Progenitor cell of endocrine pancreas (in vitro differentiated cells): ENCODE measurements at regions not wholly inside any gene's neighbourhood (a gene's known extent, or its start where the extent isn't known, plus 50 kb on each side); places are given as distances from the start of the nearest gene placed in this dataset.

ENCODE experiments used
- DNase-seq: peaks from one replicate; pipeline ENCODE4 v3.0.0; 2021; ENCODE audit warnings: low spot score; ENCODE audit not compliant: unreplicated experiment
- H3K27ac Mint-ChIP-seq: 2 replicates; pipeline ENCODE4 v1.8.0; 2021; ENCODE audit warnings: mild to moderate bottlenecking, moderate library complexity, mixed read lengths
- H3K27me3 Mint-ChIP-seq: 2 replicates; pipeline ENCODE4 v1.8.0; 2021; ENCODE audit warnings: mixed read lengths
- H3K36me3 Mint-ChIP-seq: 2 replicates; pipeline ENCODE4 v1.8.0; 2022; ENCODE audit warnings: mixed read lengths; ENCODE audit not compliant: insufficient read depth
- H3K4me1 Mint-ChIP-seq: 2 replicates; pipeline ENCODE4 v1.8.0; 2021; ENCODE audit warnings: low read depth, mixed read lengths
- H3K4me3 Mint-ChIP-seq: 2 replicates; pipeline ENCODE4 v1.8.0; 2021; ENCODE audit warnings: low read depth, mild to moderate bottlenecking, moderate library complexity, mixed read lengths
- H3K9me3 Mint-ChIP-seq: 2 replicates; pipeline ENCODE4 v1.8.0; 2021; ENCODE audit warnings: low read depth, mixed read lengths
- TF ChIP-seq, protein P1 (sequence below): fragments of 200-600 bp; sonication (generic); IDR thresholded peaks from one replicate; pipeline ENCODE4 v1.5.0; 2021; ENCODE audit warnings: antibody characterized with exemption, mild to moderate bottlenecking; ENCODE audit not compliant: unreplicated experiment

DNA sequence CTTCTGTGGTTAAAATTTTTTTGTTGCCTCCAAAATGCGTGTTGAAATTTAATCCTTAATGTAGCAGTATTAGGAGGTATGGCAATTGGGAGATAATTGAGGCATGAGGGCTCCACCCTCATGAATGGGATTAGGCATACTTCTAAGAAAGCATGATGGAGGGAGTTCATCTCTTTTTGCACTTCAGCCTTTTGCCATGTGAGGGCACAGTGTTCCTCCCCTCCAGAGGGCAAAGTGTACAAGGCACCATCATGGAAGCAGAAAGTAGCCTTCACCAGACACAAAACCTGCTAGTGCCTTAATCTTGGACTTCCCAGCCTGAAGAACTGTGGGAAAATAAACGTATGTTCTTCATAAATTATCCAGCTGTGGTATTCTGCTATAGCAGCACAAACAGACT lies 429.5 kb downstream of the ZIC1 start:
- H3K4me3 Mint-ChIP-seq: no peak overlapping the region
- H3K4me1 Mint-ChIP-seq: no peaks in the 10 kb centered on the region
- H3K27me3 Mint-ChIP-seq: no peaks in the 10 kb centered on the region
- no peaks in the 10 kb centered on the region for H3K9me3 Mint-ChIP-seq
- H3K36me3 Mint-ChIP-seq: no peaks in the 10 kb centered on the region
- DNase-seq: no peak
- TF ChIP-seq, protein P1, sequence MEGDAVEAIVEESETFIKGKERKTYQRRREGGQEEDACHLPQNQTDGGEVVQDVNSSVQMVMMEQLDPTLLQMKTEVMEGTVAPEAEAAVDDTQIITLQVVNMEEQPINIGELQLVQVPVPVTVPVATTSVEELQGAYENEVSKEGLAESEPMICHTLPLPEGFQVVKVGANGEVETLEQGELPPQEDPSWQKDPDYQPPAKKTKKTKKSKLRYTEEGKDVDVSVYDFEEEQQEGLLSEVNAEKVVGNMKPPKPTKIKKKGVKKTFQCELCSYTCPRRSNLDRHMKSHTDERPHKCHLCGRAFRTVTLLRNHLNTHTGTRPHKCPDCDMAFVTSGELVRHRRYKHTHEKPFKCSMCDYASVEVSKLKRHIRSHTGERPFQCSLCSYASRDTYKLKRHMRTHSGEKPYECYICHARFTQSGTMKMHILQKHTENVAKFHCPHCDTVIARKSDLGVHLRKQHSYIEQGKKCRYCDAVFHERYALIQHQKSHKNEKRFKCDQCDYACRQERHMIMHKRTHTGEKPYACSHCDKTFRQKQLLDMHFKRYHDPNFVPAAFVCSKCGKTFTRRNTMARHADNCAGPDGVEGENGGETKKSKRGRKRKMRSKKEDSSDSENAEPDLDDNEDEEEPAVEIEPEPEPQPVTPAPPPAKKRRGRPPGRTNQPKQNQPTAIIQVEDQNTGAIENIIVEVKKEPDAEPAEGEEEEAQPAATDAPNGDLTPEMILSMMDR: no peak
- no peak overlapping the region for H3K27ac Mint-ChIP-seq

DNA sequence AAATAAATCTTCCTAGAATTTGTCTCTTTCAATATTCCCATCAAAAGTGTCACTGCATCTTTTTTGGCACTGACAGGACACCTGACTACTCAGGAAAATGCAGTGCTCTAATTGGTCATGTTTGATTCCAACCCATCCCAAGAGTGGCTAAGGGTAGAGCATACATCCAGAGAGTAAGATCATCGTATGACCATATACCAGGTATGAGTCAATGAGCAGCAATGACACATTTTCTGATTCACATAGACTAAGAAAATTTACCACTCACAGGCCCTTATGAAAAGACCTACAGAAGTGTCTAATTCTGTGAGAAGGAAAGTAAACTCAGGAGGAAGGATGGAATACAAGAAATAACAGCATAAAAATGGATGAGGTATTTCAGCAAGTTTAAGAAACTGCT lies 434.2 kb downstream of the ZIC1 start:
- Mint-ChIP-seq H3K4me3 (no peak overlapping the region), H3K27ac (no peak overlapping the region), H3K36me3 (no peaks in the 10 kb centered on the region), H3K4me1 (no peaks in the 10 kb centered on the region), H3K27me3 (no peaks in the 10 kb centered on the region), H3K9me3 (no peaks in the 10 kb centered on the region)
- DNase-seq: no peak
- TF ChIP-seq, protein P1: no peak

DNA sequence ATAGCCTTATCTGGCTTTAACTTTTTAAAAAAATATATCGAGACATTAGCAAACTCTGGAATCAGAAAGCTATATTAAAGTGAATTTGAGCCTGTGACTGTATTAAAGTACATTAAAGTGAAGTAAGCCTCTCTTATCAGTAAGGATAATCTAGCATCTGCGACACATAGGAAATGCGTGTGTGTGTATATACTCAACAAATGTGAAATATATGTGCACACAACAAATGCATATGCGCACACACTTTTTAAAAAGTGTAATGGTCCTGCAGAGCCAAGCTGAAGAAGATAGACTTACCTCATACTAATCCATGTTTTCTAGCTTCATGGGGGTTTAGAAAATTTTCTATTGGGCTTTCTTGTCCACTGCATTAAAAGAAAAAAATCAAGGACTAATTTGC lies 437.1 kb downstream of the ZIC1 start:
- Mint-ChIP-seq H3K27me3 (no peaks in the 10 kb centered on the region), H3K9me3 (no peaks in the 10 kb centered on the region), H3K4me3 (no peak overlapping the region), H3K36me3 (no peaks in the 10 kb centered on the region), H3K27ac (no peak overlapping the region), H3K4me1 (no peaks in the 10 kb centered on the region)
- TF ChIP-seq, protein P1: no peak
- no peak for DNase-seq

DNA sequence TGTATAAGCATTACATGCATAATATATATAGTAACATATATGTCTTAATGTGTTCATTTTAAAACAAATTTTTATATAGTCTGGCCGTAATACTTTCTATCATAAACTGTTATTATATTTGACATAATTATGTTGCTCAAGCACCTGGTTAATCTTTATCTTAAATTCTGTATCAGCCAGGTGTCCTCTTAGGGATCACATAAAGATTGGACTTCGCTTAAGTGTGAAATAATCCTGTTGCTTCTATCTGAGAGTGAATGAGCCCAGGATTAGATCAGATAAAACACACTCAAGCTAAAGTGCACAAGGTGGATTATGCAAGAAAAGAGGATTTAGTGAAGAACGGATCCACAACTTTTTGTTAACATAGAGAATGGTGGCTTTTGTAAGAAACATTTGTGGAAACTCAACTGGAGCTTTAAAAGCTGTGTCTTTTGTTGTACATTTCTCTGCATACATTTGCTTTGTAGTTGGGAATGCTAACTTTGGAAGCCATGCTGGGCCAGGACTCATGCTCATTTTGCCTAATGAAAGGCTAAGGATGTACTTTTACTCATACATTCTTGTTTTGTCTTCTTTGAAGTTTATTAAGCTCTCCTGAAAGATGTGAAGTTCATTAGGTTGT lies 437.8 kb downstream of the ZIC1 start:
- H3K9me3 Mint-ChIP-seq: no peaks in the 10 kb centered on the region
- DNase-seq: no peak
- H3K36me3 Mint-ChIP-seq: no peaks in the 10 kb centered on the region
- H3K4me3 Mint-ChIP-seq: no peak overlapping the region
- H3K27ac Mint-ChIP-seq: no peak overlapping the region
- H3K27me3 Mint-ChIP-seq: no peaks in the 10 kb centered on the region
- TF ChIP-seq, protein P1: no peak
- no peaks in the 10 kb centered on the region for H3K4me1 Mint-ChIP-seq

DNA sequence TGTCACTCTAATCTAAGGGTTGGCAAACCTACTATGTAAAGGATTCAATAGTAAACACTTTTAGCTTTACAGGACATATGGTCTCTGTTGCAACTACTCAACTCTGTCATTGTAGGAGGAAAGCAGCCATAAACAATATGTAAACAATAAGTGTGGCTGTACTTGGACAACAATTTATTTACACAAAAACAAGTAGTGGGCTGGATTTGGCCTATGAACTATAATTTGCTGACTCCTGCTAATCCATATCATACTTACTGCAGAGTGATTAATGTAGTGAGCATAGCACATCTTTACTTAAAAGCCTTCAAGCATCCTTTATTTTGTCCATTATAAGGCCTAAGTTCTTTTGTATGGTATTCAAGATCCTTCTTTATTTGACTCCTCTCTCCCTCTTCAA lies 441.9 kb downstream of the ZIC1 start:
- Mint-ChIP-seq H3K4me1 (no peaks in the 10 kb centered on the region), H3K36me3 (no peaks in the 10 kb centered on the region), H3K27me3 (no peaks in the 10 kb centered on the region), H3K4me3 (no peak overlapping the region), H3K9me3 (no peaks in the 10 kb centered on the region), H3K27ac (no peak overlapping the region)
- no peak for DNase-seq
- TF ChIP-seq, protein P1: no peak
